ENCODE measurements at regions not wholly inside any gene's neighbourhood (a gene's known extent, or its start where the extent isn't known, plus 50 kb on each side); places are given as distances from the start of the nearest gene placed in this dataset.
"Not testable (repeated sequence)": the region's sequence is repeated elsewhere in the genome, so short reads cannot be mapped to it uniquely, and the experiment has no call there.

DNA sequence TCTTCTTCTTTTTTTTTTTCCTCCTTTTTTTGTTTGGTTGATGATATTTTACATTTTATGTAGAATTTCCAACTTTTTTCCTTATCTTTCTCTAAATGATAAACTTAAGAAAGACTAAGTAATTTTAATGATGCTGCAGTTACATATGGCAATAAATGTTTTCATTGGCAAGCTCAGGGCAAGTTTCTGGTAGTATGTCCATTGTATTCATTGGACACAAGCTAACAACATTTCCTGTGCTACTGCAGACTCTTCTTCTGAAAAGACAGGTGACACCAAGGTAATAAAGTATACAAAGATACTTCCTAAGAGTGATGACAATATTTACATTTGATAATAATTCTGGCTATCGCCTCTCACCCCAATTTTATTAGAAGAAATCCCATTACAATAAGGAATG, 219.2 kb upstream of the NFIA start:
- Histone ChIP-seq H3K27ac (ENCODE audit: low read length) (no peak overlapping the region), H3K9me3 (ENCODE audit: insufficient read depth, low read depth, low read length) (no peaks in the 10 kb centered on the region), H3K4me3 (ENCODE audit: low read length) (no peak overlapping the region), H3K27me3 (ENCODE audit: insufficient read depth, low read length) (no peaks in the 10 kb centered on the region), H3K9ac (ENCODE audit: low read depth, low read length) (no peak overlapping the region), H3K4me1 (ENCODE audit: insufficient read depth, low read length) (peaks cover 20% of the 10 kb centered on the region; the same call in 1 of the 2 replicates), H3K36me3 (ENCODE audit: insufficient read depth, low read depth, low read length) (no peaks in the 10 kb centered on the region)

DNA sequence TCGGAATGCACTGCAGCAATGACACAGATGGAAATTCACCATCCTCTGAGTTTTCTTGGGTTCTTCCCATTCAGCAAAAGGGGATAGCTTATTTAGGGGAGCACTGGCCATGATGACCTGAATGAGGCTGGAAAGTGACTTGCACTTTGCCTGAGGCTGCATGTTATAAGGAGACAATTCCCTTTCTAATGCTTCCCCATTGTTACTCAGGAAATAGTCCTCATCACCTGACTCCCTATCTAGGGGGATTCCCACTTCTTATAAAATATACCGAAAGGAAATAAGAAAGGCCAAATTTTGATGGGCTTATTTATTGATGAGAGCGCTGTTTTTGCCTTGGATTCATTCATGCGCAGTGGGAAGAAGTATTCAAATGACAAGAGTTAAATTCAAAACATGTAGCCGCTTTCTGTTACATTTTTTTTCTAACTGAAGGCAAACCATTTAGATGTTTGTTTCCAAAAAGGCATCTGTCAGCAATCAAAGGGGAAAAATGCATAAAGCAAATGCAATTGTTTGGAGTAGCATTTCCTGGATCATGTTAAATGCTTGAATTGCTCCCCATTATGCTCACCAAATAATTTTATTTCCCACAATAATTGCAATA, 220.3 kb upstream of the NFIA start:
- Histone ChIP-seq H3K9ac (ENCODE audit: low read depth, low read length) (0 out of 2 replicates have a peak overlapping the region, but pooled peaks have one; percentile 14), H3K27me3 (ENCODE audit: insufficient read depth, low read length) (no peaks in the 10 kb centered on the region), H3K9me3 (ENCODE audit: insufficient read depth, low read depth, low read length) (no peaks in the 10 kb centered on the region), H3K36me3 (ENCODE audit: insufficient read depth, low read depth, low read length) (no peaks in the 10 kb centered on the region), H3K4me3 (ENCODE audit: low read length) (no peak overlapping the region), H3K27ac (ENCODE audit: low read length) (no peak overlapping the region), H3K4me1 (ENCODE audit: insufficient read depth, low read length) (peaks cover 11% of the 10 kb centered on the region; the same call in 1 of the 2 replicates)

- Histone ChIP-seq H3K4me3 (ENCODE audit: low read length) (no peak overlapping the region), H3K4me1 (ENCODE audit: insufficient read depth, low read length) (peaks cover 11% of the 10 kb centered on the region; the same call in 1 of the 2 replicates), H3K9me3 (ENCODE audit: insufficient read depth, low read depth, low read length) (no peaks in the 10 kb centered on the region), H3K36me3 (ENCODE audit: insufficient read depth, low read depth, low read length) (no peaks in the 10 kb centered on the region), H3K27me3 (ENCODE audit: insufficient read depth, low read length) (no peaks in the 10 kb centered on the region), H3K9ac (ENCODE audit: low read depth, low read length) (no peak overlapping the region), H3K27ac (ENCODE audit: low read length) (no peak overlapping the region)
Observed at GRCh38 chr1:60859111-60859510, 223.2 kb upstream of the NFIA start.

DNA sequence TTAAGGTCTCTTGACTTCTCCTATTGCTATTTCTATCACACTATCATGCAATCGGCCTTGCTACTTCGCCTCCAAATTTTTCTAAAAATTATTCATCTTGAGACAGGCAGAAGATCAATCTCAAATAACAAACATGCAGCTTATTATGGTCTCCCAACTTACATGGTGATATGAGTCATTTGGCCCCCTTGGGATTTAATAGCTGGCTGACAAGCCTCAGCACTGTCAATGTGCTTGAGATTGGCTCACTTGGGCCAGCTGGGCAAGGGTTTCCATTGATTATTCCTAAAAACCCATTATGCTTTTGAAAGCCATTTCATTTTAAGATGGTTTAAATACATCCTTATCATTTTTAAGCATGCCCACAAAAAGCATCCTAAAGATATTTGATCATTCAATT, 224.5 kb upstream of the NFIA start:
- no peaks in the 10 kb centered on the region for H3K27me3 ChIP-seq (ENCODE audit: insufficient read depth, low read length)

GRCh38 chr1:60850084-60850483, 232.3 kb upstream of the NFIA start:
- H3K4me1 ChIP-seq (ENCODE audit: insufficient read depth, low read length), result peaks cover 20% of the 10 kb centered on the region; the same call in 1 of the 2 replicates
- H3K9ac ChIP-seq (ENCODE audit: low read depth, low read length), result no peak overlapping the region
- peak overlapping the region; percentile 88 for H3K27ac ChIP-seq (ENCODE audit: low read length)
- H3K27me3 ChIP-seq (ENCODE audit: insufficient read depth, low read length), result no peaks in the 10 kb centered on the region
- no peak overlapping the region for H3K4me3 ChIP-seq (ENCODE audit: low read length)
- no peaks in the 10 kb centered on the region; the same call in 1 of the 2 replicates for H3K36me3 ChIP-seq (ENCODE audit: insufficient read depth, low read depth, low read length)
- H3K9me3 ChIP-seq (ENCODE audit: insufficient read depth, low read depth, low read length), result peaks cover 11% of the 10 kb centered on the region; the same call in 1 of the 2 replicates

More for the DNA sequence above, 224.5 kb upstream of the NFIA start:
- Histone ChIP-seq H3K27ac (ENCODE audit: low read length) (no peak overlapping the region), H3K4me3 (ENCODE audit: low read length) (no peak overlapping the region), H3K4me1 (ENCODE audit: insufficient read depth, low read length) (peaks cover 11% of the 10 kb centered on the region; the same call in 1 of the 2 replicates), H3K36me3 (ENCODE audit: insufficient read depth, low read depth, low read length) (no peaks in the 10 kb centered on the region), H3K9me3 (ENCODE audit: insufficient read depth, low read depth, low read length) (no peaks in the 10 kb centered on the region), H3K9ac (ENCODE audit: low read depth, low read length) (no peak overlapping the region)

DNA sequence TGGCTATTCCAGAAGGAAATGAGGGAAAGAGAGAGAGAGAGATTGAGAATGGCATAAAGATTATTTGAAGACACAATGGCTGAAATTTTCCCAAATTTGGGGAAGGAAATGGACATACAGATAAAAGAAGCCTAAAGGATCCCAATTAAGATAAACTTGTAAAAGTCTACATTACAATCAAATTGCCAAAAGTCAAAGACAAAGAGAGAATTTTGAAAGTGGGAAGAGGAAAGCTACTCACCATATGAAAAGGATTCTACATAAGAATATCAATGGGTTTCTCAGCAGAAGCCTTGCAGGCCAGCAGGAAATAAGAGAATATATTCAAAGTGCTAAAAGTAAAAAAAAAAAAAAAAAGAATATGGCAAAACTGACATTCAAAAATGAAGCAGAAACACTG, 233.0 kb upstream of the NFIA start:
- peak overlapping the region; percentile 57; the same call in 1 of the 2 replicates for H3K9ac ChIP-seq (ENCODE audit: low read depth, low read length)

DNA sequence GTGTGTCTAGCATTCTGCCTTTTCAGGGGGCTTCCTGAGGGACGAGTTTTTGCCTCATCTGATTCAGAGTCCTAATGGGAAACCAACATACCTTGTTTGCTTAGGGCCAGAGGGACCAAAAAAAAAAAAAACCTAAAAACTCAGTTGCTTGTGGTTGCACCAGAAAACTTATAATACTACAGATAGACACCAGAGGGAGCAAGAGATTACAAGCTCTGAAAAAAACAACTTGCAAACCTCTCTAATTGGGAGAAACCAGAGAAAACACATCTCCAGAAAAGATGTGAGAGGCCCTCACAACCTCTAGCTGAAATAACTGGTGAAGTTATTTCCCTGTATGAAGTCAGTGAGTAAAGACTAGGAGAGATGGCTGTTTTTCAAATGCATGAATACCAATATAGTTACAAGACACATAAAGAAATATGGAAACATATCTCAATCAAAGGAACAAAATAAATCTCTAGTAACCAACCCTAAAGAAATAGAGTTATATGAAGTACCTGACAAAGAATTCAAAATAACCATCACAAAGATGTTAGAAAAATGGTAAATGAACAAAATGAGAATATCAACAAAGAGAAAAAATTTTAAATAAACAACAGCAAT, 233.7 kb upstream of the NFIA start:
- Histone ChIP-seq H3K36me3 (ENCODE audit: insufficient read depth, low read depth, low read length) (no peaks in the 10 kb centered on the region; the same call in 1 of the 2 replicates), H3K4me1 (ENCODE audit: insufficient read depth, low read length) (peaks cover 20% of the 10 kb centered on the region; the same call in 1 of the 2 replicates), H3K4me3 (ENCODE audit: low read length) (peak overlapping the region; percentile 32; the same call in 1 of the 2 replicates), H3K9ac (ENCODE audit: low read depth, low read length) (peak overlapping the region; percentile 57; the same call in 1 of the 2 replicates), H3K9me3 (ENCODE audit: insufficient read depth, low read depth, low read length) (peaks cover 11% of the 10 kb centered on the region; the same call in 1 of the 2 replicates), H3K27ac (ENCODE audit: low read length) (peak overlapping the region; percentile 88), H3K27me3 (ENCODE audit: insufficient read depth, low read length) (no peaks in the 10 kb centered on the region)

More for the DNA sequence above, 233.0 kb upstream of the NFIA start:
- Histone ChIP-seq H3K27me3 (ENCODE audit: insufficient read depth, low read length) (no peaks in the 10 kb centered on the region), H3K36me3 (ENCODE audit: insufficient read depth, low read depth, low read length) (no peaks in the 10 kb centered on the region; the same call in 1 of the 2 replicates), H3K27ac (ENCODE audit: low read length) (peak overlapping the region; percentile 88), H3K9me3 (ENCODE audit: insufficient read depth, low read depth, low read length) (peaks cover 11% of the 10 kb centered on the region; the same call in 1 of the 2 replicates), H3K4me1 (ENCODE audit: insufficient read depth, low read length) (peaks cover 20% of the 10 kb centered on the region; the same call in 1 of the 2 replicates), H3K4me3 (ENCODE audit: low read length) (peak overlapping the region; percentile 32; the same call in 1 of the 2 replicates)

GRCh38 chr1:60847855-60848582, 234.3 kb upstream of the NFIA start:
- H3K36me3 ChIP-seq (ENCODE audit: insufficient read depth, low read depth, low read length), result no peaks in the 10 kb centered on the region; the same call in 1 of the 2 replicates
- H3K4me3 ChIP-seq (ENCODE audit: low read length), result no peak overlapping the region
- peaks cover 20% of the 10 kb centered on the region; the same call in 1 of the 2 replicates for H3K4me1 ChIP-seq (ENCODE audit: insufficient read depth, low read length)
- H3K27ac ChIP-seq (ENCODE audit: low read length), result peak overlapping the region; percentile 88
- H3K9me3 ChIP-seq (ENCODE audit: insufficient read depth, low read depth, low read length), result peaks cover 11% of the 10 kb centered on the region; the same call in 1 of the 2 replicates
- no peaks in the 10 kb centered on the region for H3K27me3 ChIP-seq (ENCODE audit: insufficient read depth, low read length)
- H3K9ac ChIP-seq (ENCODE audit: low read depth, low read length), result peak overlapping the region; percentile 51; the same call in 1 of the 2 replicates

DNA sequence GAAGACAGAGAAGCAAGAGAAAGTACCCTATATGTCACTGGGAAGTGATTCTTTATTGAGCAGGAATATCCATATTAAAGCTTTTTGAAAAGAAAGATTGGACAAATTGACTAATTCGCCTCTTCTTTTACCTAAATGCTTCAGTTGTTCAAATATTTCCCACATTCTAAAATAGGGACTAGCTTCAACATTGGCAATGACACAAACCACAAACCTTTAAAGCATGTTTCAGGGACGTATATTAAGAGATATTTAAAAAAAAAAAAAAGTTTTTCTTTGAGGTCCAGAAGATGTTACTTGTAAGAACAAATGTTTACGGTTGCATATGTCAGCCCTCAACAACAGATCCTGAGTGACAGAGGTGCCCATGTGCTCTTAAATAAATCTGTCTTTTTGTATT, 235.0 kb upstream of the NFIA start:
- H3K36me3 ChIP-seq (ENCODE audit: insufficient read depth, low read depth, low read length), result no peaks in the 10 kb centered on the region; the same call in 1 of the 2 replicates
- H3K9ac ChIP-seq (ENCODE audit: low read depth, low read length), result no peak overlapping the region
- peaks cover 20% of the 10 kb centered on the region; the same call in 1 of the 2 replicates for H3K4me1 ChIP-seq (ENCODE audit: insufficient read depth, low read length)
- H3K27ac ChIP-seq (ENCODE audit: low read length), result no peak overlapping the region
- peaks cover 11% of the 10 kb centered on the region; the same call in 1 of the 2 replicates for H3K9me3 ChIP-seq (ENCODE audit: insufficient read depth, low read depth, low read length)
- H3K4me3 ChIP-seq (ENCODE audit: low read length), result no peak overlapping the region
- no peaks in the 10 kb centered on the region for H3K27me3 ChIP-seq (ENCODE audit: insufficient read depth, low read length)

DNA sequence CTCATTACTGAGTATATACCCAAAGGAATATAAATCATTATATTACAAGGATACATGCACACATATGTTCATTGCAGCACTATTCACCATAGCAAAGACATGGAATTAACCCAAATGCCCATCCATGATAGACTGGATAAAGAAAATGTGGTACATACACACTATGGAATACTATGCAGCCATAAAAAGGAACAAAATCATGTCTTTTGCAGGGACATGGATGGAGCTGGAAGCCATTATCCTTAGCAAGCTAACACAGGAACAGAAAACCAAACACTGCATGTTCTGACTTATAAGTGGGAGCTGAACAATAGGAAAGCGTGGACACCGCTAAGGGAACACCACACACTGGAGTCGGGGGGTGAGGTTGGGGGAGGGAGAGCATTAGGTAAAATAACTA, 236.7 kb upstream of the NFIA start:
- not testable (repeated sequence) for H3K9ac ChIP-seq (ENCODE audit: low read depth, low read length); H3K9me3 ChIP-seq (ENCODE audit: insufficient read depth, low read depth, low read length); H3K4me3 ChIP-seq (ENCODE audit: low read length); H3K36me3 ChIP-seq (ENCODE audit: insufficient read depth, low read depth, low read length); H3K27ac ChIP-seq (ENCODE audit: low read length); H3K27me3 ChIP-seq (ENCODE audit: insufficient read depth, low read length)
- H3K4me1 ChIP-seq (ENCODE audit: insufficient read depth, low read length), result peaks cover 20% of the 10 kb centered on the region; the same call in 1 of the 2 replicates

DNA sequence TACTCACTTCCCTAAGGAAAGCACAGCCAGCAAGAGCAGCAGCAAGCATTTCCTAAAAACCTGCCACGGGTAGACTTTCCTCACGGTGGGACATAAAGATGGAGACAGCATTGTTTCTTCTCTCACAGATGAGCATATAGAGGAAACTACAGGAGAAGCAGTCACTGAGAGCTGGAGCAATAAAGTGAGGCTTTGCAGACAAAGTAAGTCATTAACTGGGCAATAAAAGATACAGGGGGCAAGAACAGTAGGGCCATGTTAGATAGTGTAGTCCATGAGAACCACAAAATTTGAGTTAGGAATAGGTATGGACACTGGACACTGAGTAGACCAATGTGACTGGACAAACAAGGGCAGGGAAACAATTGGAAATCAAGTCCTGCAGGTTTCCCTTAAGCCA, 240.1 kb upstream of the NFIA start:
- no peak overlapping the region for H3K4me3 ChIP-seq (ENCODE audit: low read length)
- H3K9me3 ChIP-seq (ENCODE audit: insufficient read depth, low read depth, low read length), result no peaks in the 10 kb centered on the region; the same call in 1 of the 2 replicates
- H3K9ac ChIP-seq (ENCODE audit: low read depth, low read length), result no peak overlapping the region
- no peaks in the 10 kb centered on the region for H3K27me3 ChIP-seq (ENCODE audit: insufficient read depth, low read length)
- H3K4me1 ChIP-seq (ENCODE audit: insufficient read depth, low read length), result no peaks in the 10 kb centered on the region
- H3K36me3 ChIP-seq (ENCODE audit: insufficient read depth, low read depth, low read length), result no peaks in the 10 kb centered on the region
- no peak overlapping the region for H3K27ac ChIP-seq (ENCODE audit: low read length)

Data from iPS-20b (cell line).